A549 (cell line): ENCODE measurements at regions not wholly inside any gene's neighbourhood (a gene's known extent, or its start where the extent isn't known, plus 50 kb on each side); places are given as distances from the start of the nearest gene placed in this dataset.

Experiments
- ATAC-seq, 2 experiments: fragments of 200-7000 bp in 1 of 2; fragments of >200 bp in 1 of 2; cut with Nextera tagmentation in 1 of 2; cut with Tn5 transposase in 1 of 2; 3 replicates each; pipeline versions ENCODE4 v1.8.0 to v1.9.1; 2018 to 2020; ENCODE audit warnings: mild to moderate bottlenecking in 1 of 2, moderate library complexity in 1 of 2
- CTCF ChIA-PET: fragments of 300-600 bp; sonication (Branson Sonifier 250); formaldehyde crosslinking; extraction: SDS; loops from one replicate; lab custom pipeline; 2021; ENCODE audit warnings: antibody characterized with exemption, inconsistent platforms; lab: Yijun Ruan, JAX
- POLR2A ChIA-PET: fragments of 350-600 bp; formaldehyde crosslinking; extraction: SDS; loops from one replicate; lab custom pipeline; 2021; ENCODE audit warnings: antibody characterized with exemption, inconsistent platforms; lab: Yijun Ruan, JAX
- DNase-seq, 2 experiments: peaks; one replicate each; pipeline versions ENCODE4 v3.0.0 to v3.0.0-alpha.2; 2011 to 2016; ENCODE audit warnings: low read depth in 1 of 2, low spot score in 1 of 2
- FAIRE-seq: peaks from 2 replicates; lab custom pipeline; 2011; peaks lifted over from hg19 to GRCh38; lab: Jason Lieb, UNC
- H3K27ac ChIP-seq, 2 experiments: fragments of >200 bp; sonication (Bioruptor Twin); formaldehyde crosslinking; 3 replicates each; pipeline ENCODE4 v1.5.1; 2016 to 2017
- H3K4me1 ChIP-seq: fragments of >200 bp; sonication (Bioruptor Twin); formaldehyde crosslinking; 3 replicates; pipeline ENCODE4 v1.6.1; 2016
- H3K4me2 ChIP-seq: fragments of >200 bp; sonication (Bioruptor Twin); formaldehyde crosslinking; 3 replicates; pipeline ENCODE4 v1.6.1; 2016
- H3K4me3 ChIP-seq: fragments of >200 bp; sonication (Bioruptor Twin); formaldehyde crosslinking; 3 replicates; pipeline ENCODE4 v1.5.1; 2016
- H3K9me3 ChIP-seq: fragments of >200 bp; sonication (Bioruptor Twin); formaldehyde crosslinking; 3 replicates; pipeline ENCODE4 v1.6.1; 2016
- BCL3 ChIP-seq: fragments of >200 bp; sonication (Bioruptor Twin); formaldehyde crosslinking; IDR thresholded peaks from 3 replicates; pipeline ENCODE4 v1.6.1; 2016
- CBX2 ChIP-seq: fragments of 200-600 bp; sonication (generic); IDR thresholded peaks from 2 replicates; pipeline ENCODE4 v1.6.1; 2016; ENCODE audit warnings: low read depth, mild to moderate bottlenecking, borderline replicate concordance
- CBX8 ChIP-seq: fragments of 200-600 bp; sonication (generic); IDR thresholded peaks from 2 replicates; pipeline ENCODE4 v1.6.1; 2016
- CEBPB ChIP-seq, 2 experiments: fragments of >200 bp in 1 of 2; sonication (Bioruptor Twin) in 1 of 2; formaldehyde crosslinking in 1 of 2; IDR thresholded peaks; 2 replicates each; pipeline ENCODE4 v1.6.1; 2012 to 2016
- CHD2 ChIP-seq: fragments of 150-350 bp; IDR thresholded peaks from 2 replicates; pipeline ENCODE4 v1.6.1; 2014; ENCODE audit warnings: low read length; ENCODE audit not compliant: partially characterized antibody
- CHD4 ChIP-seq: fragments of 200-600 bp; sonication (generic); IDR thresholded peaks from 2 replicates; pipeline ENCODE4 v1.6.1; 2016; ENCODE audit warnings: antibody characterized with exemption, mild to moderate bottlenecking, borderline replicate concordance
- E2F6 ChIP-seq: IDR thresholded peaks from 2 replicates; pipeline ENCODE4 v1.6.1; 2012; ENCODE audit warnings: low read depth, borderline replicate concordance
- EHF ChIP-seq: fragments of 250-450 bp; sonication (Bioruptor Pico); IDR thresholded peaks from 2 replicates; pipeline ENCODE4 v1.5.0; 2020; ENCODE audit warnings: mild to moderate bottlenecking
- FOSL2 ChIP-seq, 2 experiments: fragments of 450-650 bp in 1 of 2; fragments of >200 bp in 1 of 2; sonication (Bioruptor Twin) in 1 of 2; formaldehyde crosslinking; IDR thresholded peaks; 2 replicates each; pipeline versions ENCODE4 v1.5.0 to v1.6.1; 2016 to 2020; ENCODE audit warnings: mild to moderate bottlenecking in 1 of 2, moderate library complexity in 1 of 2
- FOXS1 ChIP-seq: fragments of 250-450 bp; sonication (Bioruptor Pico); IDR thresholded peaks from 2 replicates; pipeline ENCODE4 v1.5.0; 2020; ENCODE audit warnings: mild to moderate bottlenecking, moderate library complexity
- HDAC2 ChIP-seq: fragments of 200-600 bp; sonication (generic); IDR thresholded peaks from 2 replicates; pipeline ENCODE4 v1.6.1; 2016
- HES2 ChIP-seq: fragments of >200 bp; sonication (Bioruptor Twin); formaldehyde crosslinking; IDR thresholded peaks from 2 replicates; pipeline ENCODE4 v1.6.1; 2016
- HEYL ChIP-seq: fragments of 250-450 bp; sonication (Bioruptor Pico); IDR thresholded peaks from 2 replicates; pipeline ENCODE4 v1.8.0; 2021; ENCODE audit warnings: mild to moderate bottlenecking, moderate library complexity
- HMGXB4 ChIP-seq: fragments of 250-450 bp; sonication (Bioruptor Pico); IDR thresholded peaks from 2 replicates; pipeline ENCODE4 v1.5.0; 2021; ENCODE audit warnings: mild to moderate bottlenecking, moderate library complexity, borderline replicate concordance
- JUN ChIP-seq, 2 experiments: fragments of >200 bp; sonication (Bioruptor Twin); formaldehyde crosslinking; IDR thresholded peaks; 2 replicates in 1 of 2; 3 replicates in 1 of 2; pipeline ENCODE4 v1.6.1; 2016 to 2017
- MAX ChIP-seq: IDR thresholded peaks from 2 replicates; pipeline ENCODE4 v1.6.1; 2012
- NFE2L2 ChIP-seq: fragments of 150-350 bp; conservative IDR thresholded peaks from 2 replicates; pipeline ENCODE4 v1.6.1; 2014; ENCODE audit warnings: low read length
- NR3C1 ChIP-seq: fragments of >200 bp; sonication (Bioruptor Twin); formaldehyde crosslinking; IDR thresholded peaks from 3 replicates; pipeline ENCODE4 v1.6.1; 2017
- PHF8 ChIP-seq: fragments of 200-600 bp; sonication (generic); IDR thresholded peaks from 2 replicates; pipeline ENCODE4 v1.6.1; 2016; ENCODE audit warnings: low read depth, mild to moderate bottlenecking, antibody characterized with exemption, moderate library complexity, borderline replicate concordance
- RAD21 ChIP-seq, 2 experiments: fragments of >200 bp in 1 of 2; sonication (Bioruptor Twin) in 1 of 2; formaldehyde crosslinking in 1 of 2; IDR thresholded peaks in 1 of 2; conservative IDR thresholded peaks in 1 of 2; 2 replicates in 1 of 2; 3 replicates in 1 of 2; pipeline ENCODE4 v1.6.1; 2012 to 2018; ENCODE audit warnings: inconsistent platforms in 1 of 2
- RARB ChIP-seq: fragments of 250-450 bp; sonication (Bioruptor Pico); IDR thresholded peaks from 2 replicates; pipeline ENCODE4 v1.8.0; 2021; ENCODE audit warnings: mild to moderate bottlenecking, moderate library complexity
- SMC3 ChIP-seq: fragments of >200 bp; sonication (Bioruptor Twin); formaldehyde crosslinking; IDR thresholded peaks from 3 replicates; pipeline ENCODE4 v1.6.1; 2018; ENCODE audit warnings: inconsistent platforms
- ZFP36 ChIP-seq: fragments of 450-650 bp; IDR thresholded peaks from 2 replicates; pipeline ENCODE4 v1.6.1; 2014; ENCODE audit warnings: borderline replicate concordance; ENCODE audit not compliant: partially characterized antibody
- ZNF302 ChIP-seq: fragments of 250-450 bp; sonication (Bioruptor Pico); IDR thresholded peaks from 2 replicates; pipeline ENCODE4 v1.9.0; 2021; ENCODE audit warnings: inconsistent platforms, mild to moderate bottlenecking, moderate library complexity
- WGBS: methylation state at CpG from one replicate; pipeline ENCODE4 v1.1.6; 2017; ENCODE audit errors: missing lambda C conversion rate; 5-methylcytosine and 5-hydroxymethylcytosine counted together
- TF ChIP-seq, protein P1 (sequence below): fragments of 200-600 bp; sonication (generic); IDR thresholded peaks from 2 replicates; pipeline ENCODE4 v1.6.1; 2016; ENCODE audit warnings: antibody characterized with exemption, mild to moderate bottlenecking, moderate library complexity
- TF ChIP-seq, protein P2 (sequence below): fragments of 450-650 bp; IDR thresholded peaks from 2 replicates; pipeline ENCODE4 v1.6.1; 2014; ENCODE audit warnings: antibody characterized with exemption

DNA sequence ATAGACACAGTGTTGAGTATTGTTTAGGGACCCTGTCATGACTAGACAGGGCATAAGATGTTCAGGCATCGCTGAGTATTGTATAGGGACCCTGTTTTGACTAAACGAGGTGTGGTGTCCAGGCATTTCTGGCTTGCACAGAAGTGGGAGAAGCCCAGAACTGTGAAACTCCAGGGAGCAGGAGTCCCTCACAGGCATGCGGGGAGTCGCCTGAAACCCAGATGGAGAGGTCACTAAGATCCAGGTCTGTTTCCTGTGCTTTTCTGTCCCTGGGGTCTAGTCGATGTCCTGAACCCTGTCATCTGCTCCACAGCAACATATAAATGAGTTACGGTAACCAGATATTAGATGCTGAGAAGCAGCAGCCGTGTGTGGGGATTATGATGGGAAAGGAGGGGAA, 469.0 kb upstream of the SALL3 start:
- no peak for FAIRE-seq
- TF ChIP-seq RARB (no peak), HES2 (no peak), BCL3 (no peak), HDAC2 (no peak), EHF (CRISPR knock-in tag) (no peak), FOSL2 (IDR thresholded peaks at IDR 0.05) (no peak), FOSL2 (CRISPR knock-in tag; IDR thresholded peaks at IDR 0.05) (no peak), CHD2 (no peak), HMGXB4 (CRISPR knock-in tag) (no peak), FOXS1 (CRISPR knock-in tag) (no peak), MAX (no peak)
- TF ChIP-seq, protein P1, sequence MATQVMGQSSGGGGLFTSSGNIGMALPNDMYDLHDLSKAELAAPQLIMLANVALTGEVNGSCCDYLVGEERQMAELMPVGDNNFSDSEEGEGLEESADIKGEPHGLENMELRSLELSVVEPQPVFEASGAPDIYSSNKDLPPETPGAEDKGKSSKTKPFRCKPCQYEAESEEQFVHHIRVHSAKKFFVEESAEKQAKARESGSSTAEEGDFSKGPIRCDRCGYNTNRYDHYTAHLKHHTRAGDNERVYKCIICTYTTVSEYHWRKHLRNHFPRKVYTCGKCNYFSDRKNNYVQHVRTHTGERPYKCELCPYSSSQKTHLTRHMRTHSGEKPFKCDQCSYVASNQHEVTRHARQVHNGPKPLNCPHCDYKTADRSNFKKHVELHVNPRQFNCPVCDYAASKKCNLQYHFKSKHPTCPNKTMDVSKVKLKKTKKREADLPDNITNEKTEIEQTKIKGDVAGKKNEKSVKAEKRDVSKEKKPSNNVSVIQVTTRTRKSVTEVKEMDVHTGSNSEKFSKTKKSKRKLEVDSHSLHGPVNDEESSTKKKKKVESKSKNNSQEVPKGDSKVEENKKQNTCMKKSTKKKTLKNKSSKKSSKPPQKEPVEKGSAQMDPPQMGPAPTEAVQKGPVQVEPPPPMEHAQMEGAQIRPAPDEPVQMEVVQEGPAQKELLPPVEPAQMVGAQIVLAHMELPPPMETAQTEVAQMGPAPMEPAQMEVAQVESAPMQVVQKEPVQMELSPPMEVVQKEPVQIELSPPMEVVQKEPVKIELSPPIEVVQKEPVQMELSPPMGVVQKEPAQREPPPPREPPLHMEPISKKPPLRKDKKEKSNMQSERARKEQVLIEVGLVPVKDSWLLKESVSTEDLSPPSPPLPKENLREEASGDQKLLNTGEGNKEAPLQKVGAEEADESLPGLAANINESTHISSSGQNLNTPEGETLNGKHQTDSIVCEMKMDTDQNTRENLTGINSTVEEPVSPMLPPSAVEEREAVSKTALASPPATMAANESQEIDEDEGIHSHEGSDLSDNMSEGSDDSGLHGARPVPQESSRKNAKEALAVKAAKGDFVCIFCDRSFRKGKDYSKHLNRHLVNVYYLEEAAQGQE: no peak
- TF ChIP-seq, protein P2, sequence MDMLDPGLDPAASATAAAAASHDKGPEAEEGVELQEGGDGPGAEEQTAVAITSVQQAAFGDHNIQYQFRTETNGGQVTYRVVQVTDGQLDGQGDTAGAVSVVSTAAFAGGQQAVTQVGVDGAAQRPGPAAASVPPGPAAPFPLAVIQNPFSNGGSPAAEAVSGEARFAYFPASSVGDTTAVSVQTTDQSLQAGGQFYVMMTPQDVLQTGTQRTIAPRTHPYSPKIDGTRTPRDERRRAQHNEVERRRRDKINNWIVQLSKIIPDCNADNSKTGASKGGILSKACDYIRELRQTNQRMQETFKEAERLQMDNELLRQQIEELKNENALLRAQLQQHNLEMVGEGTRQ: no peak
- no peak for ATAC-seq
- ChIA-PET POLR2A (no interaction called here), CTCF (no interaction called here)
- Histone ChIP-seq H3K4me3 (no peak overlapping the region), H3K27ac (no peak overlapping the region), H3K4me1 (no peaks in the 10 kb centered on the region), H3K4me2 (no peak overlapping the region), H3K9me3 (no peaks in the 10 kb centered on the region)
- 41% methylated on average over 7 of the region's 7 CpGs for WGBS
- DNase-seq: no peak

- H3K27ac ChIP-seq: no peak overlapping the region
- no peak overlapping the region for H3K4me2 ChIP-seq
- ATAC-seq (no peak), FAIRE-seq (no peak), DNase-seq (no peak)
- WGBS: 0% methylated on average over 3 of the region's 24 CpGs
- H3K4me1 ChIP-seq: no peaks in the 10 kb centered on the region
- no peaks in the 10 kb centered on the region for H3K9me3 ChIP-seq
- H3K4me3 ChIP-seq: no peak overlapping the region
- POLR2A ChIA-PET: no interaction called here
- CTCF ChIA-PET: no interaction called here
- TF ChIP-seq ZFP36 (no peak), NR3C1 (no peak), NFE2L2 (no peak), JUN (IDR thresholded peaks at IDR 0.05) (no peak), SMC3 (no peak), CBX8 (no peak), RAD21 (conservative IDR thresholded peaks at IDR 0.05 in 1 of 2, IDR thresholded peaks at IDR 0.05 in 1 of 2) (no peak), CHD4 (no peak), HEYL (CRISPR knock-in tag) (no peak), FOXS1 (CRISPR knock-in tag) (no peak), CHD2 (no peak), ZNF302 (CRISPR knock-in tag) (no peak), PHF8 (no peak), MAX (no peak), CBX2 (no peak), E2F6 (no peak), CEBPB (IDR thresholded peaks at IDR 0.05) (no peak)
Measured at GRCh38 chr18:78511666-78512601, 467.7 kb upstream of the SALL3 start.
